ENCODE measurements at regions not wholly inside any gene's neighbourhood (a gene's known extent, or its start where the extent isn't known, plus 50 kb on each side); places are given as distances from the start of the nearest gene placed in this dataset.

DNA sequence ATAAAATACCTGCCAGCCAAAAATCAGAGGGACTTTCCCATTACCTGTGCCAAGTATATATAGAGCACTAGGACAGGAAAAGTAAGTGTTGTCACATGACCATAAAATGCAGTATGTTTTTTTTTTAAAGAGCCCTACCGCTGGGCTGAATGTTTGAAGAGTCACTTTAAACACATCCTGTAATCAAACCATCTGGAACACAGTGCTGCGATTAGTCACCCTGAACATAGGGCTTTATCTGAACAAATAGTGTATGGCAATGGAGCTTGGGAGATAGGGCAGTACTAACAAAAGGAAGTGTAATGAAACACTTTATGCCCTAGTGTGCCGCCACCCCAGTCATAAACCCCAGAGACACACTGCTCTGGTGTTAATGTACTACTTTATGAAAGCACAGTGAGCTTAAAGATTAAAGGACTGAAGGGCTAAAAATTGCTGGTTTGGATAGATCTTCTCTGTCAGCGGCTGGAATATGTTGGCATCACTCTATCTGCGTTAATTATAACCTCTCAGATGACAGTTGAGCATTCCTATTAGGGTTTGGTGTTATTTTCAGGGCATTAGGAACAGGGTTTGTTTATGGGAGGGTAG, 90.4 kb downstream of the ZNF608 start (continued):
- TF ChIP-seq ZNF507 (tag; conservative IDR thresholded peaks at IDR 0.05): no peak
- TF ChIP-seq SAP30 (IDR thresholded peaks at IDR 0.05; ENCODE audit: borderline replicate concordance, insufficient read depth, low read depth, low read length, poor library complexity, severe bottlenecking): no peak
- TF ChIP-seq E2F1 (CRISPR knock-in tag; IDR thresholded peaks at IDR 0.05): no peak
- TF ChIP-seq, protein P1, sequence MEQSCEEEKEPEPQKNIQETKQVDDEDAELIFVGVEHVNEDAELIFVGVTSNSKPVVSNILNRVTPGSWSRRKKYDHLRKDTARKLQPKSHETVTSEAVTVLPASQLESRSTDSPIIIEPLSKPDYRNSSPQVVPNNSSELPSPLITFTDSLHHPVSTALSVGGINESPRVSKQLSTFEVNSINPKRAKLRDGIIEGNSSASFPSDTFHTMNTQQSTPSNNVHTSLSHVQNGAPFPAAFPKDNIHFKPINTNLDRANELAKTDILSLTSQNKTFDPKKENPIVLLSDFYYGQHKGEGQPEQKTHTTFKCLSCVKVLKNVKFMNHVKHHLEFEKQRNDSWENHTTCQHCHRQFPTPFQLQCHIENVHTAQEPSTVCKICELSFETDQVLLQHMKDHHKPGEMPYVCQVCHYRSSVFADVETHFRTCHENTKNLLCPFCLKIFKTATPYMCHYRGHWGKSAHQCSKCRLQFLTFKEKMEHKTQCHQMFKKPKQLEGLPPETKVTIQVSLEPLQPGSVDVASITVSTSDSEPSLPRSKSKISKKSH (CRISPR knock-in tag; IDR thresholded peaks at IDR 0.05): no peak
- TF ChIP-seq RBM17 (IDR thresholded peaks at IDR 0.05; ENCODE audit: borderline replicate concordance, low read depth, low read length): no peak
- TF ChIP-seq JUND (IDR thresholded peaks at IDR 0.05; ENCODE audit: borderline replicate concordance, low read depth, low read length): peak; percentile 95
- TF ChIP-seq JUND (tag; IDR thresholded peaks at IDR 0.05; ENCODE audit: borderline replicate concordance, low read depth, low read length): peak; percentile 92; the same call in 2 of the 3 replicates
- no peak for TF ChIP-seq MCM3 (IDR thresholded peaks at IDR 0.05)
- TF ChIP-seq, protein P2, sequence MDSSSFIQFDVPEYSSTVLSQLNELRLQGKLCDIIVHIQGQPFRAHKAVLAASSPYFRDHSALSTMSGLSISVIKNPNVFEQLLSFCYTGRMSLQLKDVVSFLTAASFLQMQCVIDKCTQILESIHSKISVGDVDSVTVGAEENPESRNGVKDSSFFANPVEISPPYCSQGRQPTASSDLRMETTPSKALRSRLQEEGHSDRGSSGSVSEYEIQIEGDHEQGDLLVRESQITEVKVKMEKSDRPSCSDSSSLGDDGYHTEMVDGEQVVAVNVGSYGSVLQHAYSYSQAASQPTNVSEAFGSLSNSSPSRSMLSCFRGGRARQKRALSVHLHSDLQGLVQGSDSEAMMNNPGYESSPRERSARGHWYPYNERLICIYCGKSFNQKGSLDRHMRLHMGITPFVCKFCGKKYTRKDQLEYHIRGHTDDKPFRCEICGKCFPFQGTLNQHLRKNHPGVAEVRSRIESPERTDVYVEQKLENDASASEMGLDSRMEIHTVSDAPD (CRISPR knock-in tag; IDR thresholded peaks at IDR 0.05): no peak
- peak; percentile 71; the same call in 1 of the 2 replicates for TF ChIP-seq PHB2 (IDR thresholded peaks at IDR 0.05; ENCODE audit: low read depth)
- no peak for TF ChIP-seq NCOA2 (IDR thresholded peaks at IDR 0.05; ENCODE audit: partially characterized antibody in 2 of 2)
- TF ChIP-seq CHD7 (IDR thresholded peaks at IDR 0.05; ENCODE audit: low read depth, low read length): no peak

Measured in K562 (cell line).